GM18909 (cell line): ENCODE measurements at regions not wholly inside any gene's neighbourhood (a gene's known extent, or its start where the extent isn't known, plus 50 kb on each side); places are given as distances from the start of the nearest gene placed in this dataset.
A peak's percentile ranks its signal among the peaks of the same experiment; 100 is the strongest.

Source experiments
- ATAC-seq: cut with Tn5 transposase; IDR thresholded peaks from one replicate; pipeline ENCODE4 v1.9.1; 2021; ENCODE audit warnings: mild to moderate bottlenecking; ENCODE audit not compliant: unreplicated experiment, poor library complexity

GRCh38 chrX:33735182-33735581, 396.9 kb downstream of the FAM47A start:
- no peak for ATAC-seq

- ATAC-seq: no peak
Measured at GRCh38 chrX:33726281-33727160, 405.6 kb downstream of the FAM47A start.

GRCh38 chrX:33725535-33726210, 406.4 kb downstream of the FAM47A start:
- no peak for ATAC-seq

GRCh38 chrX:33721927-33722326, 410.2 kb downstream of the FAM47A start:
- ATAC-seq: peak; percentile 51

- no peak for ATAC-seq
Measured at GRCh38 chrX:33686105-33686504, 446.0 kb downstream of the FAM47A start.
